HEK293T (cell line): ENCODE measurements at regions not wholly inside any gene's neighbourhood (a gene's known extent, or its start where the extent isn't known, plus 50 kb on each side); places are given as distances from the start of the nearest gene placed in this dataset.
"Not testable (repeated sequence)": the region's sequence is repeated elsewhere in the genome, so short reads cannot be mapped to it uniquely, and the experiment has no call there.

Experiments used
- CTCF ChIA-PET: fragments of 350-600 bp; formaldehyde crosslinking; extraction: SDS; loops from one replicate; lab custom pipeline; 2021; ENCODE audit warnings: antibody characterized with exemption, inconsistent platforms; lab: Yijun Ruan, JAX
- POLR2A ChIA-PET: fragments of 350-600 bp; formaldehyde crosslinking; extraction: SDS; loops from one replicate; lab custom pipeline; 2020; ENCODE audit warnings: antibody characterized with exemption, inconsistent platforms; lab: Yijun Ruan, JAX
- DNase-seq: peaks from one replicate; pipeline ENCODE4 v3.0.0; 2012; ENCODE audit warnings: mixed read lengths; ENCODE audit errors: extremely low spot score
- ARNT ChIP-seq: fragments of 450-650 bp; IDR thresholded peaks from 2 replicates; pipeline ENCODE4 v1.6.1; 2017; ENCODE audit warnings: mild to moderate bottlenecking
- BHLHE40 ChIP-seq: fragments of 450-650 bp; IDR thresholded peaks from 2 replicates; pipeline ENCODE4 v1.6.1; 2016; ENCODE audit warnings: mild to moderate bottlenecking, moderate library complexity, borderline replicate concordance
- CTBP1 ChIP-seq: fragments of 450-650 bp; IDR thresholded peaks from 2 replicates; pipeline ENCODE4 v1.6.1; 2016; ENCODE audit warnings: borderline replicate concordance
- ELF4 ChIP-seq: fragments of 450-650 bp; IDR thresholded peaks from 2 replicates; pipeline ENCODE4 v1.6.1; 2017; ENCODE audit warnings: antibody characterized with exemption
- FOXA1 ChIP-seq: fragments of 450-650 bp; IDR thresholded peaks from 2 replicates; pipeline ENCODE4 v1.6.1; 2016; ENCODE audit warnings: mild to moderate bottlenecking
- FOXK2 ChIP-seq: fragments of 450-650 bp; IDR thresholded peaks from 2 replicates; pipeline ENCODE4 v1.6.1; 2016; ENCODE audit warnings: mild to moderate bottlenecking
- FOXM1 ChIP-seq: fragments of 450-650 bp; IDR thresholded peaks from 2 replicates; pipeline ENCODE4 v1.6.1; 2017; ENCODE audit warnings: mild to moderate bottlenecking, borderline replicate concordance
- HDGF ChIP-seq: fragments of 450-650 bp; IDR thresholded peaks from 2 replicates; pipeline ENCODE4 v1.6.1; 2017; ENCODE audit warnings: antibody characterized with exemption, borderline replicate concordance
- L3MBTL2 ChIP-seq: fragments of 450-650 bp; conservative IDR thresholded peaks from 2 replicates; pipeline ENCODE4 v1.6.1; 2016; ENCODE audit warnings: mild to moderate bottlenecking
- LEF1 ChIP-seq: fragments of 450-650 bp; IDR thresholded peaks from 2 replicates; pipeline ENCODE4 v1.6.1; 2017; ENCODE audit warnings: mild to moderate bottlenecking, borderline replicate concordance
- NFRKB ChIP-seq: fragments of 450-650 bp; IDR thresholded peaks from 2 replicates; pipeline ENCODE4 v1.6.1; 2016; ENCODE audit warnings: mild to moderate bottlenecking, moderate library complexity
- PKNOX1 ChIP-seq: fragments of 450-650 bp; IDR thresholded peaks from 2 replicates; pipeline ENCODE4 v1.6.1; 2016
- SP1 ChIP-seq: fragments of 450-650 bp; IDR thresholded peaks from 2 replicates; pipeline ENCODE4 v1.6.1; 2017
- SUZ12 ChIP-seq: fragments of 450-650 bp; IDR thresholded peaks from 2 replicates; pipeline ENCODE4 v1.6.1; 2016; ENCODE audit warnings: mild to moderate bottlenecking
- TARDBP ChIP-seq: fragments of 450-650 bp; IDR thresholded peaks from 2 replicates; pipeline ENCODE4 v1.6.1; 2016
- ZNF384 ChIP-seq: fragments of 450-650 bp; IDR thresholded peaks from 2 replicates; pipeline ENCODE4 v1.6.1; 2016

- ChIA-PET POLR2A (no interaction called here), CTCF (no interaction called here)
- DNase-seq = no peak
- no peak for TF ChIP-seq PKNOX1
- TF ChIP-seq FOXK2 = no peak
- no peak for TF ChIP-seq LEF1
- no peak for TF ChIP-seq SP1
- no peak for TF ChIP-seq ELF4
- TF ChIP-seq CTBP1 = no peak
- TF ChIP-seq BHLHE40 = no peak
- no peak for TF ChIP-seq SUZ12
- TF ChIP-seq HDGF = no peak
- no peak for TF ChIP-seq ARNT
- no peak for TF ChIP-seq FOXA1
- TF ChIP-seq FOXM1 = no peak
- TF ChIP-seq L3MBTL2 = no peak
- no peak for TF ChIP-seq TARDBP
- no peak for TF ChIP-seq ZNF384
- TF ChIP-seq NFRKB = no peak
These were observed 475.5 kb upstream of the ACO1 start for GRCh38 chr9:31908891-31909480.

GRCh38 chr9:31912636-31913035, 471.8 kb upstream of the ACO1 start:
- DNase-seq = no peak
- ChIA-PET CTCF (no interaction called here), POLR2A (no interaction called here)
- TF ChIP-seq FOXA1 (no peak), ELF4 (no peak), SUZ12 (no peak)

GRCh38 chr9:31916591-31917241, 467.7 kb upstream of the ACO1 start:
- no peak for TF ChIP-seq ARNT
- TF ChIP-seq FOXM1 = no peak
- no peak for TF ChIP-seq L3MBTL2
- TF ChIP-seq BHLHE40 = no peak
- no peak for TF ChIP-seq ELF4
- TF ChIP-seq HDGF = no peak
- no peak for TF ChIP-seq ZNF384
- no peak for TF ChIP-seq TARDBP
- no peak for TF ChIP-seq NFRKB
- TF ChIP-seq LEF1 = no peak
- no peak for TF ChIP-seq PKNOX1
- no peak for DNase-seq
- CTCF ChIA-PET = no interaction called here
- POLR2A ChIA-PET = no interaction called here

GRCh38 chr9:31937737-31938136, 446.7 kb upstream of the ACO1 start:
- DNase-seq, CTCF ChIA-PET, POLR2A ChIA-PET: not testable (repeated sequence)

GRCh38 chr9:31950756-31951155, 433.7 kb upstream of the ACO1 start:
- POLR2A ChIA-PET = no interaction called here
- no peak for DNase-seq
- TF ChIP-seq PKNOX1 = no peak
- no peak for TF ChIP-seq CTBP1
- TF ChIP-seq ARNT = no peak
- TF ChIP-seq FOXM1 = no peak
- no peak for TF ChIP-seq HDGF
- TF ChIP-seq LEF1 = no peak
- no peak for TF ChIP-seq FOXK2
- no peak for TF ChIP-seq ZNF384
- no peak for TF ChIP-seq SP1
- no peak for TF ChIP-seq TARDBP
- TF ChIP-seq ELF4 = no peak
- TF ChIP-seq BHLHE40 = no peak
- no peak for TF ChIP-seq FOXA1
- no peak for TF ChIP-seq NFRKB
- no peak for TF ChIP-seq L3MBTL2
- no peak for TF ChIP-seq SUZ12

GRCh38 chr9:31958572-31958971, 425.9 kb upstream of the ACO1 start:
- ChIA-PET POLR2A (no interaction called here), CTCF (no interaction called here)
- no peak for DNase-seq
- TF ChIP-seq LEF1 (no peak), PKNOX1 (no peak), FOXM1 (no peak), CTBP1 (no peak), ELF4 (no peak), ZNF384 (no peak), HDGF (no peak), SUZ12 (no peak), NFRKB (no peak), TARDBP (no peak), ARNT (no peak), BHLHE40 (no peak), FOXK2 (no peak), SP1 (no peak), FOXA1 (no peak), L3MBTL2 (no peak)

More at GRCh38 chr9:31950756-31951155, 433.7 kb upstream of the ACO1 start:
- CTCF ChIA-PET = no interaction called here
